Gastrocnemius medialis (tissue), 4 donors: ENCODE measurements at regions not wholly inside any gene's neighbourhood (a gene's known extent, or its start where the extent isn't known, plus 50 kb on each side); places are given as distances from the start of the nearest gene placed in this dataset.

Source experiments
- POLR2A ChIP-seq, 2 donors: fragments of 450-650 bp; IDR thresholded peaks; one replicate each; pipeline ENCODE4 v1.6.1; 2017; ENCODE audit warnings: antibody characterized with exemption in 2 of 2, mild to moderate bottlenecking in 2 of 2, moderate library complexity in 2 of 2
- TF ChIP-seq, protein P1 (sequence below), 5 experiments: fragments of 450-650 bp in 3 of 5; fragments of 200-600 bp in 2 of 5; sonication (generic) in 2 of 5; IDR thresholded peaks in 4 of 5; conservative IDR thresholded peaks in 1 of 5; 1 replicate in 4 of 5; 2 replicates in 1 of 5; pipeline ENCODE4 v1.5.1; 2016 to 2019; ENCODE audit warnings: antibody characterized with exemption in 5 of 5, mild to moderate bottlenecking in 3 of 5, moderate library complexity in 3 of 5

DNA sequence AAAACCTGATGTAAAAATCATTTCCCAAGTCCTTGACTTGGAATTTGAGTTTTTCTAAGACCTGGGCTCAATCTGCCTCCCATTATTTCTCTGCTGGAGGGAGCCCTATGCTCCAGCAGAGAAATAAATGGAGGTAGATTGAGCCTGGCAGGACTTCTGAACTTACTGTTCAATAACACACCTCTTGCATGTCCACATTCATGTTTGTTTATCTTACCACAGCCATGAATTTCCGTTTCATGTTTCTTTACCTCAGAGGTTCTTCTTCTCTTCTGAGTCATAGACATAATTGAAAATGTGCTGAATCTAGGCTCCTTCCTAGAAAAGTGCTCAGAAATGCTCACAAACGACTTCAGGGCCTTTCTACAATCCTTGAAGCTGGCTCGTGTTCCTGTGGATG lies 170.8 kb downstream of the PMAIP1 start:
- TF ChIP-seq, protein P1, sequence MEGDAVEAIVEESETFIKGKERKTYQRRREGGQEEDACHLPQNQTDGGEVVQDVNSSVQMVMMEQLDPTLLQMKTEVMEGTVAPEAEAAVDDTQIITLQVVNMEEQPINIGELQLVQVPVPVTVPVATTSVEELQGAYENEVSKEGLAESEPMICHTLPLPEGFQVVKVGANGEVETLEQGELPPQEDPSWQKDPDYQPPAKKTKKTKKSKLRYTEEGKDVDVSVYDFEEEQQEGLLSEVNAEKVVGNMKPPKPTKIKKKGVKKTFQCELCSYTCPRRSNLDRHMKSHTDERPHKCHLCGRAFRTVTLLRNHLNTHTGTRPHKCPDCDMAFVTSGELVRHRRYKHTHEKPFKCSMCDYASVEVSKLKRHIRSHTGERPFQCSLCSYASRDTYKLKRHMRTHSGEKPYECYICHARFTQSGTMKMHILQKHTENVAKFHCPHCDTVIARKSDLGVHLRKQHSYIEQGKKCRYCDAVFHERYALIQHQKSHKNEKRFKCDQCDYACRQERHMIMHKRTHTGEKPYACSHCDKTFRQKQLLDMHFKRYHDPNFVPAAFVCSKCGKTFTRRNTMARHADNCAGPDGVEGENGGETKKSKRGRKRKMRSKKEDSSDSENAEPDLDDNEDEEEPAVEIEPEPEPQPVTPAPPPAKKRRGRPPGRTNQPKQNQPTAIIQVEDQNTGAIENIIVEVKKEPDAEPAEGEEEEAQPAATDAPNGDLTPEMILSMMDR (IDR thresholded peaks at IDR 0.05 in 4 of 5, conservative IDR thresholded peaks at IDR 0.05 in 1 of 5) = no peak
- no peak for TF ChIP-seq POLR2A (IDR thresholded peaks at IDR 0.05)
